Hepatocyte (in vitro differentiated cells): ENCODE measurements at regions not wholly inside any gene's neighbourhood (a gene's known extent, or its start where the extent isn't known, plus 50 kb on each side); places are given as distances from the start of the nearest gene placed in this dataset.

Source experiments
- EZH2 ChIP-seq: fragments of 200-600 bp; sonication (generic); IDR thresholded peaks from 2 replicates; pipeline ENCODE4 v1.6.1; 2016; ENCODE audit warnings: antibody characterized with exemption, mild to moderate bottlenecking, borderline replicate concordance
- EZH2phosphoT487 ChIP-seq: fragments of 200-600 bp; sonication (generic); IDR thresholded peaks from one replicate; pipeline ENCODE4 v1.6.1; 2018; ENCODE audit warnings: antibody characterized with exemption, mild to moderate bottlenecking, low read depth, moderate library complexity; ENCODE audit not compliant: unreplicated experiment, severe bottlenecking
- TF ChIP-seq, protein P1 (sequence below): fragments of 200-600 bp; sonication (generic); IDR thresholded peaks from 2 replicates; pipeline ENCODE4 v1.5.1; 2016; ENCODE audit warnings: antibody characterized with exemption, mild to moderate bottlenecking; ENCODE audit not compliant: poor library complexity

DNA sequence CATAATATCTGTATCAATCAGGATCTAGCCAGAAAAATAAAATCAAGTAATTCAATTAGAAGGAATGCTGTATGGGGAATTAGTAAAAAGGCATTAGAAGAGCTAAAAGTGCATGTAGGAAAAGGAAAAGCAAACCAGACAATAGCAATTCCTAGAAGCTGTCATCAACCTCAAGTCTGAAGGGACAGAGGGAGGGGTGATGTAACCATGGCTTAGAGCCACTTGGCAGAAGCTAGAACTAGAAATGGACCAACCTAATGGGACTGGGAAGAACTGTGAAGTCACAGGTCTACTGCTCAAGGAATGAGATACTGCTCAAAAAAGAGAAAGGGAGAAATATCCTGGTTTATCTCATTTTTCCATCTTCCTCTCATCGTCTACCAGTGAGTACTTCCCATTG is 590.7 kb upstream of the SGO1 start:
- TF ChIP-seq, protein P1, sequence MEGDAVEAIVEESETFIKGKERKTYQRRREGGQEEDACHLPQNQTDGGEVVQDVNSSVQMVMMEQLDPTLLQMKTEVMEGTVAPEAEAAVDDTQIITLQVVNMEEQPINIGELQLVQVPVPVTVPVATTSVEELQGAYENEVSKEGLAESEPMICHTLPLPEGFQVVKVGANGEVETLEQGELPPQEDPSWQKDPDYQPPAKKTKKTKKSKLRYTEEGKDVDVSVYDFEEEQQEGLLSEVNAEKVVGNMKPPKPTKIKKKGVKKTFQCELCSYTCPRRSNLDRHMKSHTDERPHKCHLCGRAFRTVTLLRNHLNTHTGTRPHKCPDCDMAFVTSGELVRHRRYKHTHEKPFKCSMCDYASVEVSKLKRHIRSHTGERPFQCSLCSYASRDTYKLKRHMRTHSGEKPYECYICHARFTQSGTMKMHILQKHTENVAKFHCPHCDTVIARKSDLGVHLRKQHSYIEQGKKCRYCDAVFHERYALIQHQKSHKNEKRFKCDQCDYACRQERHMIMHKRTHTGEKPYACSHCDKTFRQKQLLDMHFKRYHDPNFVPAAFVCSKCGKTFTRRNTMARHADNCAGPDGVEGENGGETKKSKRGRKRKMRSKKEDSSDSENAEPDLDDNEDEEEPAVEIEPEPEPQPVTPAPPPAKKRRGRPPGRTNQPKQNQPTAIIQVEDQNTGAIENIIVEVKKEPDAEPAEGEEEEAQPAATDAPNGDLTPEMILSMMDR = no peak
- TF ChIP-seq EZH2 (no peak), EZH2phosphoT487 (no peak)
